GM19452 (cell line): ENCODE measurements at regions not wholly inside any gene's neighbourhood (a gene's known extent, or its start where the extent isn't known, plus 50 kb on each side); places are given as distances from the start of the nearest gene placed in this dataset.

Source experiments
- ATAC-seq: cut with Tn5 transposase; IDR thresholded peaks from one replicate; pipeline ENCODE4 v1.9.1; 2021; ENCODE audit not compliant: unreplicated experiment

DNA sequence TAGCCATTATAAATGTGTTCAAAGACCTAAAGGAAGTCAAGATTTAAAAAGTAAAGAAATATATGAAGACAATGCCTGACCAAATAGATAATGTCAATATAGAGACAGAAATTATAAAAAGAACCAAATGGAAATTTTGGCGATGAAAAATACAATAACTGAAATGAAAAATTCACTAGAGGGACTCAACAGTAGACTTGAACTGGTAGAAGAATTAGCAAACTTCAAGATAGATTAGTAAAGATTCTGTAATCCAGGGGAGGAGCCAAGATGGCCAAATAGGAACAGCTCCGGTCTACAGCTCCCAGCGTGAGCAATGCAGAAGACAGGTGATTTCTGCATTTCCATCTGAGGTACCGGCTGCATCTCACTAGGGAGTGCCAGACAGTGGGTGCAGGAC, 433.2 kb downstream of the HINT1 start:
- no peak for ATAC-seq

DNA sequence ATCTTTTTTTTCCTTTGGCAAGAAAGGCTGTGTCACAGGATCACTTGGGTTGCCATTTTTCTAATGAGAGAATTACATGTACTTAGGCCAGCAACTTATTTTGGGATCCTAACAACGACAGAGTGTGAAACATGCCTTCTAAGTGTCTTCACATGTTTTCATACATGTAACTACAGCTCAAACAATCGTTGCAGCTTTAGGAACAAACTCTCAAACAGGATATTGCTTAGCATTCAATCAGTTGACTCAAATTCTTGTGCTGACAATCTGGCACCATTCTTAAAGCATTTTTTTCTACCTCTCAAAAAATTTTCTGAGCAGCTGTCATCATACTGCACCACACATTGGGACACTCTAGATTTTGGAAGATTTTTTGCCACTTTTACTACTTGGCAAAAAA, 435.5 kb downstream of the HINT1 start:
- no peak for ATAC-seq

DNA sequence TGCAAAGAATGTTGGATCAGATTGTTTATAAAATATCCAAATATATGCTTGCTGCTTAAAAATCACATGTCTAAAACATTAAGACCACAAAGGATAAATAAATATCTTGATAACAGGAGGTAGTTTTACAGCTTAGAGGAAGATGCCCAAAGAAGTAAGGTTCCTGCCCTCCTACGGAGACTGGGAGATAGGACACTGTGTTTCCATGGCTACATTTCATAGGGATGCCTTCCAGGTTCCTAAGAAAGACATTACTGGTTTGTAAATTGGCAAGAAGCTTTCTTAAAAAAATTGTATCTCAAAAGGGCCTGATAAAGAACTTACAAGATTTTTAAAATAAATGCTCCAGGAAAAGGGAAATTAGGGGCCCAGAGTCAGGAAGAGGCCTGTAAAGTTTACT, 437.2 kb downstream of the HINT1 start:
- ATAC-seq: no peak

DNA sequence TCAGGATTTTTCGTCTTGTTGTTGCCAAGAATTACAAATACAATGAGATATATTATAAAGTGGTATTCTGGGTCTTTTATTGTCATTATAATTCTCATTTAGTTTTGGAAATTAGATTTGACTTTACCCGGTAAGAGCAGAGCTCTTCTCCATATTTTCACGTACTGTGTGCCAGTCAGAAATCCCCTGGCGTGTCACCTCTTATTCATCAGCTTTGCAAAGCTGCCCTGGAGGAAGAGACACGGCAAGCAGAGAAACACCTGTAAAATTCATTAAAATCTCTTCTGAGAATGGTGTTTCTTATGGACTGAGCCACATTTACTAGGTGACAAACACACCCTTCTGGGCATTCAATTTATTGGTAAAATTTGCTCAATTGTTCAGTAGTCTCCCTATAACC, 440.4 kb downstream of the HINT1 start:
- ATAC-seq: no peak

DNA sequence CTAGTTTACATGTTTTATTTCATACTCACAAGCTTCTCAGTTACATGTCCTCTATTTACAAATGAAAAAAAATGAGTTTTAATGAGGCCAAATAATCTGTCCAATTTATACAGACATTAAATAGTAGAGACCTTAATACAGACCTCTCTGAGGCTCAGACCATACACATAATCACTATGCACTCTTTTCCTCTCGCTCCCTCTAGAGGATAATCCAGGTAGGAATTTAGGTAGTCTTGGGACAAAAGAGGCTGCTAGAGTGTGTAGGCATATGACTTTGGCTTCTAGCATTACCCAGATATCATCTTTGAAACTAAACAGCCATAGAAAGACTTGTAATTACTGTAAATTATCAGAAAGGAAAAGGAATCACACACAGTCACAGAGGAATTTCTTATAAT, 444.7 kb downstream of the HINT1 start:
- ATAC-seq: no peak

DNA sequence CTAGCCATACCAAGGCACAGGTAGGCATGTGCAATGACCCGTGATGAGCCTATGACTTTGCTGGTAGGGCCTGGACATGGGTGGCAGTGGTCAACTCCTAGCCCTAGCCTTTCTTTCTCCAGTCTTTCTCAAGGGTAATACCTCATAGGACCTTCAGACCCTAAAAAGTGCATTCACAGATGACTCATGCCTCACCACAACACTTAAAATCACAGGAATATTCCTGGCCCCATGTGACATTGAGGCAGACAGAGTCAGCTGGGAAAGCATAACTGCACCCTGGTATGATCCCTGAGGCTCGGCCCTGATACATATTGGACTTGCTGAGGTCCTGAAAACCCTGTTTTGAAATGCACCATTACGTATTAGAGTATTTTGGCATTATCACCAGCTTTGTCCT, 449.5 kb downstream of the HINT1 start:
- ATAC-seq: no peak

DNA sequence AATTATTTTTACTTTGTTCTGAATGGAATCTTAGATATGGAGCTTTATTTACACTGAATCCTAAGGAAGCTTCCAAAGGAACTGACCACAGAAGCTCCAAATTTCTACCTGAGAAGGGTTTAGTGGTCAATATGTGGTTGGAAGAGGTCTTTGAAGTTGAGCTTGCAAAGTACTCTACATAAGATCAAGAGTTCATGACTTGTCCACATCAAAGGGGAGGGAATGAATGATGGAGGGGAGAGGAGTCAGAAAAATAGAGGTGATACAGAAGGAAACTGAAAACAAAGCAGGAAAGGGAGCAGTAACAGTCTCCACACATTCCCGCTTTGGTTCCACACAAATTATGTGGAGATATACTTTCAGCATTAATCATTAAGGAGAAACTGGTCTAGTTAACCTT, 450.9 kb downstream of the HINT1 start:
- ATAC-seq: no peak

DNA sequence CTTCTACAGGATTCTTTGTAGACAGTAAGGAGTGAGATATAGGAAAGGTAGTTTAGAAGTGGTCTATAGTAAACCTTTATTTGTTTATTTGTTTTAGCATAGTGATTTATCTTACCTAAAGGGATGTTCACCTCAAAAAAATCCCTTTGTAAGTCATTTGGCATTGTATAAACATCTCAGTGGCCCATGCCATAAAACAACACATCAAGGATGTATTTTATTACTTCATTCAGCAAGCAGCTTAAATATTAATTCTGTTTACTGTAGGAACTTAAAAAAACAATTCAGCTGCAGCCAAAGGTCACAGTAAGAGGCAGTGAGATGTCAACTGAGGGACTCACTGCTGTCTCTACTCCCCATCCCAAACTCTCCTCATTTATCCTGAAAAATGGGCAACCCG, 452.7 kb downstream of the HINT1 start:
- no peak for ATAC-seq

DNA sequence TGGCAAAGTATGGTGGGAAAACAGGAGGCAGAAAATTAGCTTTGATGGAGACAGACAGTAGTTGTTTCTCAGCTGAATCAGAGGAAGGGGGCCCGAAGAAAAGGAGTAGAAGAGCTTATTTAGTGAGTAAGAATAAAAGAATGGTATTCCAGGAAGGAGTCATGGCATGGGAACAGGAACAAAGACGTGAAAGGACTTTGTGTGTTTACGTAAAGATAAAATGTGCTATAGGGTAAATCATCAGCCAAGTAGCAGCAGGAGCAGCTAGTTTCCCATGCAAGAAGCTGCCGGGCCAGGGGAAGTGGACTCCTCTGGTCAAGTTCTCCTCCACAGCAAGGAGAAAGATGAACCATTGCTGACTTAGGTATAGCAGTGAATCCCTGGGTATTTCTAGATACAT, 454.5 kb downstream of the HINT1 start:
- no peak for ATAC-seq

DNA sequence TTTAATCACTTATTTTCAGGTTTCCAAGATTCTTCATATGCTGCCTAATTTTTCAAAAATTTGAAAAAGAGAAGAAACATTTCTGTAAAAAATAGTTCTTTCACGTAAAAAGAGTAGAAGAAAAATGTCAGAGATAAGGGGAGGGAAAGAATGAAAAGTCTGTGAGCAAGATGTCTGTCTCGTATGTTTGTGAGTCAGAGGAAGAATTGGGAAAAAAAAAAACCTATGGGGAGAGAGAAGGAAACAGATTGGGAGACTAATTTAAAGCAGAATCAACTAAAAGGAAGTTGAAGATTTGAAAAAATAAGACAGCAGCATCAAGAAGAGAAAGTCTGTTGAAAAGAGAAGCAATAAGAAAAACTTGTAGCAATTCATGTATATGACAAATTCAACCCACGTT, 456.3 kb downstream of the HINT1 start:
- ATAC-seq: no peak

DNA sequence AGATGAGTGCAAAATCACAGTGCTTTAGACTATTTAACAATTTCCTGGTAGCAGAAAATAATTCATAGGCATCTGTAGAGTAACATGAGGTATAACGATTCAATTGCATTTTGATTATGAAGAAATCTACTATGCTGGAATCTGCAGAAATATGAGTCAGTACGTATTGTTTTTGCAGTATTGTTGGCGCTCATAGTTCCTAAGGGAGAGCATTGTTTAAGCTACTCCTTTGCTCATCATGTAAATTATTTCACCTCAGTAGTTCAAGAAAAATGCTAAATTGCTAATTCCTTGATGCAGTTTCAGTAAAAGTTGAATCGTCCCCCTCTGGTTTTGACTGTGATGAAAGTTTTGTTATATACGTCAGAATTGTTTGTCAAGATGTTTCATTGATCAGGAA, 458.4 kb downstream of the HINT1 start:
- no peak for ATAC-seq

DNA sequence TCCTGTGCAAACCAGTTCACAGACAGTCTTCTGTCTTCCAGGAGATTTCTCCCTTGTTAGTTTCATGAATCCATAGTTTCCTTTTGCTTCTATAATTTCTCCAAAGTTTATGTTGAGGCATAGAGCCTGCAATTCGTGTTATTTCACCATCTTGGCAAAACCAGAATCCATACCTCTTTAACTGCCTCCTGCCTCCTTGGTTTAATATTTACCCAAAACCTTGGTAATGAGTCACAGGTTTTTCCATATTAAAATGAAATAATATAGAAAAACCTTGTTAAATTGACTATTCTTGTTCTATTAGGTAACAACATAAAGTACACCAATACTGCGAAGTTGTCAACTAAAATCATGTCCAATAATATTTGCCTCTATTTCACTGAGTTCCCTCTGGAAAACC, 459.7 kb downstream of the HINT1 start:
- ATAC-seq: no peak

DNA sequence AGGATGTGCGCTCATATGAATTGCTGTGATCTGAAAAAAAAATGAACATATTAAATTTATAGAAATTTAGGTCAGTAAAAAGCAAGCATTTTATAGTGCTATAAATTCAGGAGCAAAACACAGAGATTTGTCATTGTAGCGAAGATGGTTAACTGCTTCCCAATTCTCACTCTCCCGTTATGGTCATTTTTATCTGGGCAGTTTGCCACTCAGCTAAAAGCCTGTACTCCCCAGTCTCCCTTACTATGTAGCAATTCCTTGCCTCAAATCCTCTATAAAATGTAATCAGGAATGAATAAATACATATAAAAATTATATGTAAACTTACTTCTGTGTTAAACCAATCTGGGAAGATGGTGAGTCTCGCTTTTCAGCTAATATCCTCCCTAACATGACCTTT, 471.5 kb downstream of the HINT1 start:
- ATAC-seq: no peak

DNA sequence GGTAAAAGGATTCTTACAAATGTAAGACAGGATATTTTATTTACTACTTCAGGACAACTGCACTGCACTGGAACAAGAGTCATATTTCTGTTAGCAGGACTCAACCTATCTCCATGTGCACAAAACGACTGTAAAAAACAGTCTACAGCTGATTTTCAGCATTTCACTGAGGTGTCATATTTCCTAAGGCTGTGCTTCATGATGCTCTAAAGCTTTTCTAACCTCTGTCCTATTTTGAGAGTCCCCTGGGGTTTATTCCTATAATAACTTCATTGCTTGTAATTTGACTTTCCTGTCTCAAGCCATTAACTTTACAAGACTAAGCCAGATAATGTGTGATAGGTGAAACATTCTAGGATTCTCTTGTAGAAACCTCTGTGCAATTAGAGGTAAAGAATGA, 472.3 kb downstream of the HINT1 start:
- no peak for ATAC-seq

DNA sequence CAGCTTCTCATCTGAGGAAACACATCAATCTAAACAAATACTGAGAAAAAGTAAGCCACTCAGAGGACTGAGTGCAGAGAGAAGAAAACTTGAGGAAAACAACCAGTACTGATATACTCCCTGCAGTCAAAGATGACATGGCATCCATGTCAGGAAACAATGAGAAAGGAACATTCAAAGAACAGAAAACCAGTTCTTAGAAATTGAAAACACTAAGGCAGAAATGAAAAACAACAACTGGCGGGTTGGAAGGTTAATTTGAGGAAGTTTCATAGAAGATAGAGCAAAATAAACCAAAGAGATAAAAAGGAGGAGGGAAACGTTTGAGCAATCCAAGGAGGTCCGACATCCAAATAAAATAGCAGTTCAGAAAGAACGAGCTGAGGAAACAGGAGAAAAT, 475.2 kb downstream of the HINT1 start:
- no peak for ATAC-seq

DNA sequence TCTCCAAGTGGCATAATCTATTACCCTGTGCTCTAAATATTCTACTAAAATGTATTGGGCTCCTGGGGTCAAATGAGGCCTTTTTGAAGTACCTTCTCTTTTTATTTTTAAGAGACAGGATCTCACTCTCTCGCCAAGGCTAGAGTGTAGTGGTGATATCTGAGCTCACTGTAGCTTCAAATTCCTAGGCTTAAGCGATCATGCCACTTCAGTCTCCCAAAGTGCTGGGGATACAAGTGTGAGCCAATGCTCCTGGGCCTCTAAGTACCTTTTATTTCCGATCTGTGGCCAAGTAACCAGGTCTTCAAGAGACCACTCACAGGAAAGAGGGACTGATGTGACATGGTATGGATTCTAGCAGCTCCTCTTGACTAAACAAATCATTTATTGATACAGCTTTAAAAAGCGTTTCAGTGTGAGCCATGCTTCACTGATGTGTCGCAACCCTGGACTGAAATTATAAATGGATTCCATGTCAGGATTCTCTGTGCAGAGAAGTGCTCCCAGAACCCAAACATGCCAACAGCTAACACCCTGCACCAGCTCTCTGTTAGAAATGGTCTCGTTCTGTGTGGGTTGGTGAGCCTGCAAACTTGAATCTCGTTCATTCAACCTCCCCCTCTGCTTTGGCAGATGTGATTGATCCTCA, 477.8 kb downstream of the HINT1 start:
- ATAC-seq: no peak

DNA sequence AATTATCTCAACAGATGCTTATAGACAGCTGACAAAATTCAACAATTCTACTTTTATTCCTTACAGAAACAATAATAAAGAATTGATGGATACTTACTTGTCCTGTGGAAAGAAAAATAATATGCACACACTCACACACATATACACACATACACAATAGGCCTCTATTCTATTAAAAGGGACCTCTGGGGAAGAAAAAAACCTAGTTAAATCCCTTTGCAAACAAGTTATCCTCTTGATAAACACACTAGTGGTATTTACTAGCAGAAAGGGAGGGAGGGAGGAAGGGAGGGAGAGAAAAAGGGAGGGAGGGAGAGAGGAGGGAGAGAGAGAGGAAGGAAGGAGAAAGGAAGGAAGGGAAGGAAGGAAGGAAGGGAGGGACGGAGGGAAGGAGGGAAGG, 486.4 kb downstream of the HINT1 start:
- no peak for ATAC-seq

DNA sequence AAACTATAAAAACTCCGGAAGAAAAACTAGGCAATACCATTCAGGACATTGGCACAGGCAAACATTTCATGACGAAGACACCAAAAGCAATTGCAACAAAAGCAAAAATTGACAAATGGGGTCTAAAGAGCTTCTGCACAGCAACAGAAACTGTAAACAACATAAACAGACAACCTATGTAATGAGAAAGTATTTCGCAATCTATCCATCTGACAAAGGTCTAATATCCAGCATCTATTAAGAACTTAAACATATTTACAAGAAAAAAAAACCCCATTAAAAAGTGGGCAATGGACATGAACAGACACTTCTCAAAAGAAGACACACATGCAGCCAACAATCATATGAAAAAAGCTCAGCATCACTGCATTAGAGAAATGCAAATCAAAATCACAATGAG, 498.6 kb downstream of the HINT1 start:
- no peak for ATAC-seq

DNA sequence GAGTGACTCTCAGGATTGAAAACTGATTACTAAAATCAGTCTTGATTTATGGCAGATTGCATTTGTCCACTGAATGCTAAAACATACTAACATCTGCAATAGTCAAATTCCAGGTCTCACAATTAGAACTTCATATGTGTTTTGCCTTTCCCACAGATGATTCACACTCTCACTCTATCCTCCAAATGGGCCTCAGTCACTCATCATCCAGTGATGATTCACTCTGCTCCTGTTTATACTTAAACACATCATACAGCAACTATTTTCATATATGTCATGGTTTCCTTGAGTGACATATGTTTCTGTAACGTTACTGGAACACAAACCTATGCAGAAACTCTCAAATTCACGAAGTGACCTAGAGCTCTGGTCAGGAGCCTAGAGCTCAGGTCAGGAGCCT, 512.9 kb downstream of the HINT1 start:
- no peak for ATAC-seq

DNA sequence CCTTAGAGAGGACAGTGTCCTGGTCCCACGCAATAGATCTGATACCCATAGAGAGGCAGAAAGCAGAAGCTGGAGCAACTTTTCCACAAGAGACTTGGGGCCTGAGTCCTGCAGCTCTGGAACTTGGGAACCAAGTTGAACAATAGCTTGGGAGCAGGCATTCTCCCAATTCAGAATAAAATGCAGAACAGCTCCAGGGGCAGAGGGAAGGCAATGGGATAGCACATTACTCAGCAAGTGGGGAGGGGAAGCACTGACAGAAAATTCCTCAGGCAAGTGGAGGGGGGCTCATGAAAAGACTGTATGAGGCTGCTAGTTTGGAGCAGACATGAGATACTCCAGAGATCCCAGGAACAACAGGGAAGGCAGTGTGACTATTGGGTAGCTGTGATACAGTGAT, 513.6 kb downstream of the HINT1 start:
- no peak for ATAC-seq

DNA sequence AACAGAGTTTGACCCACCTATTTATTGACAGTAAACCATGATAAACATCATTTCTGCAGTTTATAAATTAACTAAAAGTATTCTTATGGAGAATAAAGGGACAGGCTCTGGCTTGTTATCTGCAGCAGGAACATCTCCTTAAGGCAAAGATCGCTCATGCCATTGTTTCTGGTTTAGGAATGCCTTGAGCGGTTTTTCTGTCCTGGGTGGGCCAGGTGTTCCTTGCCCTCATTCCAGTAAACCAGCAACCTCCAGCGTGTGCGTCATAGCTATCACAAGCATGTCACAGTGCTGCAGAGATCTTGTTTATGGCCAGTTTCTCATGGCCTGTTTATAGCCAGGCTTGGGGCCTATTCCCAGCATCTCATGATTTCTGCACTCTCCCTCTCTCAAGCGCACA, 521.7 kb downstream of the HINT1 start:
- no peak for ATAC-seq

DNA sequence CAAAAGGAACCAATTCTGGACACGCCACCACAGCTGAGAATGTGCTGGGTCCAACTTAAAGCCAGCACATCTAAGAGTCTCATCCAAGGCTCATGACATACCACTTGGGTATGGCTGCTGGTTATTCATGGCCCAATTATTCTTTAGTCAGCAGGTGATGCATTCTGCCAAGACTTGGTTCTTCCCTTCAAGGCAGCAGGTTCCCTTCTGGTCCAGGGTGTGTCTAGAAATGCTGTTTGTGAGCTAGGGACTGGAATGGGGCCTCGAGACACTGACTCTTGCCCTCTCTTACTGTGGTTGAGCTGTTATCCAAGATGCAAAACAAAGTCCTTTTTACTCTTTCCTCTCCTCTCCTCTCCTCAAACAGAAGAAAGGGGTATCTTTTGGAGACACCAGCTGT, 522.6 kb downstream of the HINT1 start:
- ATAC-seq: no peak

DNA sequence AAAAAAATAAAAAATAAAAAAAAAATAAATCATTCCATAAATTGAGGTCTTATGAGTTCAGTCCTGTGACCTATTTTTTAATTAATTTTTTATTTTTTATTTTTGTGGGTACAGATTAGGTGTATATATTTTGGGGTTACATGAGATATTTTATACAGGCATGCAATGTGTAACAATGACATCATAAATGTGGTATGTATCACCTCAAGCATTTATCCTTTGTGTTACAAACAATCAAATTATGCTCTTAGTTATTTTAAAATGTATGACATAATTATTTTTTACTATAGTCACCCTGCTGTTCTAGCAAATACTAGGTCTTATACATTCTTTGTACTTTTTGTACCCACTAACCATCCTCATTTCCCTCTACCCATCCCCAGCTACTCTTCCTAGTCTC, 537.9 kb downstream of the HINT1 start:
- ATAC-seq: no peak

DNA sequence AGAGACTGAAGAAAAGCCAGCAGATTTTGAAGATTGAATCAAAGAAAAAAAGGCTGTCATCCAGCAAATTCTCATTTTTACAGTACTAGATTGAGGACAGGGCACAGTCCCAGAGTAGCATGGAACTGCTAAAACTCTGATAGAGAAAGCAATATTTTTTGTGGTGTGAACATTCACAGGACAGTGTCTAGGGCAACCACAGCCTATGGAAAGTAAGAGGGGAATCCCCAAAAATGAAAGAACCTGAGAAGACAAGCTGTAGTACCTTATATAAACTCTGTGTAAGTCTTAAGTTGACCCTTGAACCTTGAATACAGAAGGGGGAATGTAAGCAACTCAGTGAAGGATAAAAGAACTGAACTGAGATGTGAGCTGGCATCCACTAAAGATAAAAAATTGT, 540.3 kb downstream of the HINT1 start:
- no peak for ATAC-seq
